Naive B cell (primary cell): ENCODE measurements at regions not wholly inside any gene's neighbourhood (a gene's known extent, or its start where the extent isn't known, plus 50 kb on each side); places are given as distances from the start of the nearest gene placed in this dataset.
"Not testable (repeated sequence)": the region's sequence is repeated elsewhere in the genome, so short reads cannot be mapped to it uniquely, and the experiment has no call there.

Experiments used
- ATAC-seq, 2 donors: fragments of 150-1000 bp; cut with Tn5 transposase; 2 replicates each; pipeline ENCODE4 v1.10.0; 2021; ENCODE audit warnings: low read depth in 2 of 2, mild to moderate bottlenecking in 2 of 2, moderate library complexity in 2 of 2
- DNase-seq: peaks from one replicate; pipeline ENCODE4 v3.0.0; 2022
- H3K27ac Mint-ChIP-seq, 6 donors: one replicate each; pipeline ENCODE4 v1.8.0; 2020 to 2022; ENCODE audit warnings: mild to moderate bottlenecking in 6 of 6, mixed read lengths in 6 of 6, moderate library complexity in 5 of 6, inconsistent platforms in 2 of 6
- H3K27me3 Mint-ChIP-seq, 3 donors: one replicate each; pipeline ENCODE4 v1.8.0; 2021 to 2022; ENCODE audit warnings: mixed read lengths in 3 of 3, mild to moderate bottlenecking in 1 of 3
- H3K36me3 Mint-ChIP-seq, 2 donors: one replicate each; pipeline ENCODE4 v1.8.0; 2020 to 2022; ENCODE audit warnings: mixed read lengths in 2 of 2, inconsistent platforms in 1 of 2, mild to moderate bottlenecking in 1 of 2
- H3K4me1 Mint-ChIP-seq, 3 donors: one replicate each; pipeline ENCODE4 v1.8.0; 2020 to 2022; ENCODE audit warnings: mixed read lengths in 3 of 3, inconsistent platforms in 1 of 3, mild to moderate bottlenecking in 1 of 3, moderate library complexity in 1 of 3
- H3K4me3 Mint-ChIP-seq, 8 donors: one replicate each; pipeline ENCODE4 v1.8.0; 2020 to 2022; ENCODE audit warnings: mild to moderate bottlenecking in 8 of 8, mixed read lengths in 8 of 8, moderate library complexity in 8 of 8, inconsistent platforms in 2 of 8
- H3K9me3 Mint-ChIP-seq, 7 donors: one replicate each; pipeline ENCODE4 v1.8.0; 2020 to 2022; ENCODE audit warnings: mixed read lengths in 7 of 7, mild to moderate bottlenecking in 5 of 7, inconsistent platforms in 2 of 7, moderate library complexity in 1 of 7

- H3K27me3 Mint-ChIP-seq: peaks cover 0 to 14% (median 4%) of the 10 kb centered on the region in 3 donors
- H3K36me3 Mint-ChIP-seq: peaks cover 0 to under 1% of the 10 kb centered on the region in 2 donors
- no peak overlapping the region for H3K4me3 Mint-ChIP-seq
- peaks cover 9 to 14% (median 14%) of the 10 kb centered on the region in 3 donors for H3K4me1 Mint-ChIP-seq
- peaks cover 0 to 11% (median 5%) of the 10 kb centered on the region in 7 donors for H3K9me3 Mint-ChIP-seq
- H3K27ac Mint-ChIP-seq: no peak overlapping the region
- ATAC-seq (peak; percentile 71 to 86), DNase-seq (peak; percentile 11)
Observed at GRCh38 chr6:140711019-140711613, 1336.7 kb upstream of the CITED2 start.

DNA sequence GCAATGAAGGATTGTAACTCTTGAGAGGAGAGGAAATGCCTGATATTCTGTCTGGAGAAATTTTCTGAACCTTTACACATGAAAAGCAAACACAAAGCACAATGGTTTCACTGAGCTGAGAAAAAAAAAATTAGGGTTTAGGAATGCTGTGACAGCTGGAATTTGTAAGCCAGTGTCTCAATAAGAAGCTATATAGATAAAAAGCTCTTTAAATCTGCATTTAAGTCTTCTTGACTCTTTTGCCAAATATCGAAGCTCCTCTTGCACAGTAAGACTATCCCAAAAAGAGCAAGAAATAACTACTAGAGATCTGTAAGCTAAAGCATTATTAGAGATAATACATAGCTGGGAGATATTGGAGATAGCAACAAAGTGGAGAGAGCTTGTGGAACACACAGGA lies 1334.0 kb upstream of the CITED2 start:
- H3K27me3 Mint-ChIP-seq: peaks cover 0 to 14% (median 9%) of the 10 kb centered on the region in 3 donors
- peaks cover 0 to 5% (median 0%) of the 10 kb centered on the region in 7 donors for H3K9me3 Mint-ChIP-seq
- no peak for ATAC-seq
- DNase-seq: no peak
- no peak overlapping the region for H3K4me3 Mint-ChIP-seq
- peaks cover 9 to 14% (median 14%) of the 10 kb centered on the region in 3 donors for H3K4me1 Mint-ChIP-seq
- H3K27ac Mint-ChIP-seq: no peak overlapping the region
- H3K36me3 Mint-ChIP-seq: no peaks in the 10 kb centered on the region

DNA sequence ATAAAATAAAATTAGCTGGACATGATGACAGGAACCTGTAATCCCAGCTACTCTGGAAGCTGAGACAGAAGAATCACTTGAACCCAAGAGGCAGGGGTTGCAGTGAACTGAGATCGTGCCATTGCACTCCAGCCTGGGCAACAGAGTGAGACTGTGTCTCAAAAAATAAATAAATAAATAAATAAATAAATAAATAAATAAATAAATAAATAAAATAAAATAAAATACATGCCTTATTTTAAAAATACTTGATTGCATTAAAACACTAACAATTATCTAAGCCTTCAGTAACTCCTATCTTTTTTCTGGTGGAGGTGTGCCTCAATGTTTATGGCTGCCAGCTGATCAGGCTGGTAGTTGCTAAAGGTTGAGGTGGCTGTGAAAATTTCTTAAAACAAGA lies 1329.6 kb upstream of the CITED2 start:
- H3K9me3 Mint-ChIP-seq, H3K36me3 Mint-ChIP-seq, H3K4me3 Mint-ChIP-seq, DNase-seq, H3K4me1 Mint-ChIP-seq, H3K27ac Mint-ChIP-seq, ATAC-seq: not testable (repeated sequence)
- peaks cover 0 to 14% (median 9%) of the 10 kb centered on the region in 3 donors for H3K27me3 Mint-ChIP-seq

DNA sequence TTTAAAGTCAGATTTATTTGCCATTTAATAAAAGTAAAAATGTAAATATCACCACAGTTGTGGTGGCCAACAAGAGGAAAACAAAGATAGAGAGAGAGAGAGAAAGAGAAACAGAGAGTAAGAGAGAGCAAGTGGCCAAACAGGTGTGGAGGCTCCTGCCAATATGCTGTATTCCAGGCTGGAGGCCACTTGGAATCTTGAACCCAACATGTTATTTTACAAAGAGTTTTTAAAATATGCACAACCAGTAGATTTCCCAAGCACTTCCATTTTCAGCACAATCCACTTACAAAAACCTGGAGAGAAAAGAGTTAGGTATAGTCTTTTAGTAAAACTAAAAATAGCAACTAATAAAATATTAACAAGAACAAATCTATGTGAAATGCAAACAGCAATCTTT lies 1323.1 kb upstream of the CITED2 start:
- no peak overlapping the region for H3K4me3 Mint-ChIP-seq
- H3K4me1 Mint-ChIP-seq: no peaks in the 10 kb centered on the region

GRCh38 chr6:140684776-140685550 lies 1310.5 kb upstream of the CITED2 start:
- no peak for DNase-seq
- H3K36me3 Mint-ChIP-seq: no peaks in the 10 kb centered on the region
- H3K27me3 Mint-ChIP-seq: no peaks in the 10 kb centered on the region
- peaks cover 0 to 3% (median 0%) of the 10 kb centered on the region in 7 donors for H3K9me3 Mint-ChIP-seq
- ATAC-seq: no peak
- no peak overlapping the region for H3K27ac Mint-ChIP-seq
- no peak overlapping the region for H3K4me3 Mint-ChIP-seq
- H3K4me1 Mint-ChIP-seq: no peaks in the 10 kb centered on the region

More for the DNA sequence above, 1323.1 kb upstream of the CITED2 start:
- DNase-seq (no peak), ATAC-seq (no peak)
- Mint-ChIP-seq H3K36me3 (no peaks in the 10 kb centered on the region), H3K27ac (no peak overlapping the region), H3K27me3 (no peaks in the 10 kb centered on the region), H3K9me3 (peaks cover 0 to 2% (median 0%) of the 10 kb centered on the region in 7 donors)

- no peak for ATAC-seq
- H3K36me3 Mint-ChIP-seq: no peaks in the 10 kb centered on the region
Observed at GRCh38 chr6:140677781-140678528, 1303.5 kb upstream of the CITED2 start.

DNA sequence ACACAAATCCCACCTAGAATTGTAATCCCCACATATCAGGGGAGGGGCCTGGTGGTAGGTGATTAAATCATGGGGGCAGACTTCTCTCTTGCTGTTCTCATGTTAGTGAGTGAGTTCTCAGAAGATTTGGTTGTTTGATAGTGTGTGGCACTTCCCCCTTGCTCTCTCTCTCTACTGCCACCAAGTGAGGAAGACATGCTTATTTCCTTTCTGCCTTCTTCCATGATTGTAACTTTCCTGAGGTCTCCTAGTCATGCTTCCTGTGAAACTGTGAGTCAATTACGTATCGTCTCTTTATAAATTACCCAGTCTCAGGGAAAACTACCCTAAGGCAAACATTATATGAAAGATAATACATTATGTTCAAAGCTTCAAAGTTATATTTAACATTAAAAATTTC lies 1297.5 kb upstream of the CITED2 start:
- Mint-ChIP-seq H3K36me3 (no peaks in the 10 kb centered on the region), H3K9me3 (no peaks in the 10 kb centered on the region), H3K4me1 (peaks cover 0 to 6% (median 0%) of the 10 kb centered on the region in 3 donors), H3K27ac (no peak overlapping the region), H3K27me3 (no peaks in the 10 kb centered on the region), H3K4me3 (no peak overlapping the region)
- DNase-seq (no peak), ATAC-seq (peak in 1 of 2 donors; percentile 32)

More at GRCh38 chr6:140677781-140678528, 1303.5 kb upstream of the CITED2 start:
- Mint-ChIP-seq H3K9me3 (no peaks in the 10 kb centered on the region), H3K27me3 (no peaks in the 10 kb centered on the region), H3K4me1 (peaks cover 0 to 6% (median 0%) of the 10 kb centered on the region in 3 donors), H3K27ac (peak overlapping the region in 2 of 6 donors; percentile 16 to 34), H3K4me3 (no peak overlapping the region)
- no peak for DNase-seq

DNA sequence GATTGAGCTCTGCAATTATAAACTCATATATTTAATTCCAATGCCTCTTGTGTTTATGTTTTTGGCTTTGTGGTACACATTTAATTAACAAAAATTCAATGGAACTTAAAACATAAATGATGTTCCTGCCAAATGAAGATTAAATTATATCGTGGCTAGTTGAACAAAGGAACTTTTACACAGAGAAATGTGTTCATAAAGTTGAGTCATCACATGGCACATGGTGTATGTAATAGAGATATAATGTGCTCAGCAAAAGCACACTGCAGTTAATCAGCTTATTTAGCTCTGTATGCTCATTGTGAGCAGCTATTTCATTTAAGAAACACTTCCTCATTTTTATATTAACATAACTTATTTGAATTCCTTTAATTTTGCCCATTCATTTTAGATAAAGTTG lies 1295.6 kb upstream of the CITED2 start:
- H3K27ac Mint-ChIP-seq: no peak overlapping the region
- H3K36me3 Mint-ChIP-seq: no peaks in the 10 kb centered on the region
- DNase-seq (no peak), ATAC-seq (no peak)
- H3K4me1 Mint-ChIP-seq: peaks cover 0 to 6% (median 0%) of the 10 kb centered on the region in 3 donors
- H3K9me3 Mint-ChIP-seq: no peaks in the 10 kb centered on the region
- H3K4me3 Mint-ChIP-seq: no peak overlapping the region
- H3K27me3 Mint-ChIP-seq: no peaks in the 10 kb centered on the region

DNA sequence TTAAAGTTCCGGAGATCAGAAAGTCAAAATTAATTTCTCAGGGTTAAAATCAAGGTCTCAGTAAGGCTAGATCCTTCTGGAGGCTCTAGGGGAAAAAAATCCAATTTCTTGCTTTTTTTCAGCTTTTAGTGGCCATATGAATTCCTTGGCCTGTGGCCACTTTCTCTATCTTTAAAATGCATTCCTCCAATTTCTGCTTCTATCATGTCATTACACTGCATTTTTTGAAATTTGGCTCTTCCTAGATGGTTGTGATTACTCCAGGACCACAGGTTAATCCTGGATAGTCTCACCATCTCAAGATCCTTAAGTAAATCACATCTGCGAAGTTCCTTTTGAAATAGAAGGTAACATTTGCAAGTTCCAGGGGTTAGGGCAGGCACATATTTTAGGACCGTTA lies 1294.9 kb upstream of the CITED2 start:
- H3K27me3 Mint-ChIP-seq: no peaks in the 10 kb centered on the region
- no peak overlapping the region for H3K4me3 Mint-ChIP-seq
- H3K27ac Mint-ChIP-seq: no peak overlapping the region
- H3K4me1 Mint-ChIP-seq: peaks cover 0 to 6% (median 0%) of the 10 kb centered on the region in 3 donors
- H3K36me3 Mint-ChIP-seq: no peaks in the 10 kb centered on the region
- DNase-seq (no peak), ATAC-seq (no peak)
- no peaks in the 10 kb centered on the region for H3K9me3 Mint-ChIP-seq

DNA sequence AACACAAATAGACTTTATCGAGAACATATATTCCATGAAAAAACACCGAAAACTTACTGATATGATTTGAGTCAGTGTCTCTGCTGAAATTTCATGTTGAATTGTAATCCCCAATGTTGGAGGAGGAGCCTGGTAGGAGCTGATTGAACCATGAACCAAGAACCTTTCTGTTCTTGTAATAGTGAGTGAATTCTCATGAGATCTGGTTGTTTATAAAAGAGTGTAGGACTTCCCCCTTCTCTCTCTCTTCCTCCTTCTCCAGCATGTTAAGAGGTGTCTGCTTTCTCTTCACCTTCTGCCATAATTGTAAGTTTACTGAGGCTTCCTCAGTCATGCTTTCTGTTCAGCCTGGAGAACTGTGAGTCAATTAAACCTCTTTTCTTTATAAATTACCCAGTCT lies 1289.3 kb upstream of the CITED2 start:
- H3K27me3 Mint-ChIP-seq: no peaks in the 10 kb centered on the region
- no peak overlapping the region for H3K4me3 Mint-ChIP-seq
- no peaks in the 10 kb centered on the region for H3K9me3 Mint-ChIP-seq
- peak overlapping the region in 4 of 6 donors; percentile 47 to 84 (median 63) for H3K27ac Mint-ChIP-seq
- no peaks in the 10 kb centered on the region for H3K36me3 Mint-ChIP-seq
- peak; percentile 64 to 75 for ATAC-seq
- no peak for DNase-seq
- peaks cover 5 to 14% (median 9%) of the 10 kb centered on the region in 3 donors for H3K4me1 Mint-ChIP-seq

DNA sequence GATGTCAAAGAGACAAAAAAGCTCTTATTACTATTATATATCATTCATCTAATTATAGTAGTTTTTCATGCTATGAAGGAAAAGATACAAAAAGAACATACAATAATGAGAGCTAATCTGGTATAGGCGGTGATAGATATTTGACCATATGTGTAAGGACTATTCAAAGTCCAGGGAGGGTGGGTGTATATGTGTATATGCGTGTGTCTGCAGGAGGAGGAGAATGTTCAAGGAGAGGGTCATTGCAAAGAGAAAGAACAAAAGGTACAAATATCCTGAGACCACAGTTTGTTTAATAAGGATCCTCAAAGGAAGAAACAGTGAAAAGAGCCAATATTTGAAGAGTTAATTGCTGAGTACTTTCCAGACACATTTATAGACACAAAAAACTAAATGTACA lies 1288.6 kb upstream of the CITED2 start:
- Mint-ChIP-seq H3K4me3 (no peak overlapping the region), H3K27me3 (no peaks in the 10 kb centered on the region), H3K9me3 (no peaks in the 10 kb centered on the region), H3K27ac (peak overlapping the region in 2 of 6 donors; percentile 55 to 89), H3K4me1 (peaks cover 5 to 14% (median 9%) of the 10 kb centered on the region in 3 donors), H3K36me3 (no peaks in the 10 kb centered on the region)
- DNase-seq (no peak), ATAC-seq (no peak)

GRCh38 chr6:140661691-140662090 lies 1287.2 kb upstream of the CITED2 start:
- ATAC-seq: no peak
- Mint-ChIP-seq H3K4me3 (no peak overlapping the region), H3K4me1 (peaks cover 5 to 14% (median 9%) of the 10 kb centered on the region in 3 donors)

GRCh38 chr6:140660295-140660694 lies 1285.8 kb upstream of the CITED2 start:
- H3K9me3 Mint-ChIP-seq: no peaks in the 10 kb centered on the region
- peaks cover 5 to 14% (median 9%) of the 10 kb centered on the region in 3 donors for H3K4me1 Mint-ChIP-seq
- H3K27ac Mint-ChIP-seq: no peak overlapping the region
- ATAC-seq (no peak), DNase-seq (no peak)
- H3K4me3 Mint-ChIP-seq: no peak overlapping the region
- H3K36me3 Mint-ChIP-seq: no peaks in the 10 kb centered on the region
- H3K27me3 Mint-ChIP-seq: no peaks in the 10 kb centered on the region

More at GRCh38 chr6:140661691-140662090, 1287.2 kb upstream of the CITED2 start:
- DNase-seq: no peak
- Mint-ChIP-seq H3K27me3 (no peaks in the 10 kb centered on the region), H3K9me3 (no peaks in the 10 kb centered on the region), H3K36me3 (no peaks in the 10 kb centered on the region), H3K27ac (no peak overlapping the region)
